22Rv1 (cell line): ENCODE measurements at regions not wholly inside any gene's neighbourhood (a gene's known extent, or its start where the extent isn't known, plus 50 kb on each side); places are given as distances from the start of the nearest gene placed in this dataset.

ENCODE experiments used
- CTCF ChIP-seq: fragments of 450-650 bp; IDR thresholded peaks from 2 replicates; pipeline ENCODE4 v1.5.1; 2017; ENCODE audit warnings: mild to moderate bottlenecking
- ZFX ChIP-seq: fragments of 450-650 bp; IDR thresholded peaks from 2 replicates; pipeline ENCODE4 v1.6.1; 2017; ENCODE audit warnings: antibody characterized with exemption, borderline replicate concordance

- TF ChIP-seq CTCF (no peak), ZFX (no peak)
Measured at GRCh38 chr4:138644322-138644721, 371.3 kb upstream of the NOCT start.
